ENCODE measurements at regions not wholly inside any gene's neighbourhood (a gene's known extent, or its start where the extent isn't known, plus 50 kb on each side); places are given as distances from the start of the nearest gene placed in this dataset.

DNA sequence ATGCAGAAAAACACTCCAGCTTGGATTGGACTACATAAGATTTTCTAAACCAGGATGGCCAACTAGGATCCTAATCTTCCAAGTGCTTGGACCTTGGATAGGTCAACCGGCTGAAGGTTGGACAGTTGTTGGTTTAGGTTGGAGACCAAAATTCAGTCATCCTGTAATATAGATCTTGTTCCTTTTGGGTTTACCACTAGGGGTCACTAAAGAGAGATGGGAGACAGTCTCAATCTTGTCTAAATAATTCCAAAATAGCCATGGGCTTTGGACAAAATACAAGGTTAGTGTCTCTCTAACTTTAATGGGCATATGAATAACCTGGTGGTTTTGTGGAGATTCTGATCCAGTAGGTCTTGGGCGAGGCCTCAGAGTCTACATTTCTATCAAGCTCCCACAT lies 148.7 kb upstream of the ERCC6L2 start:
- TF ChIP-seq, protein P1, sequence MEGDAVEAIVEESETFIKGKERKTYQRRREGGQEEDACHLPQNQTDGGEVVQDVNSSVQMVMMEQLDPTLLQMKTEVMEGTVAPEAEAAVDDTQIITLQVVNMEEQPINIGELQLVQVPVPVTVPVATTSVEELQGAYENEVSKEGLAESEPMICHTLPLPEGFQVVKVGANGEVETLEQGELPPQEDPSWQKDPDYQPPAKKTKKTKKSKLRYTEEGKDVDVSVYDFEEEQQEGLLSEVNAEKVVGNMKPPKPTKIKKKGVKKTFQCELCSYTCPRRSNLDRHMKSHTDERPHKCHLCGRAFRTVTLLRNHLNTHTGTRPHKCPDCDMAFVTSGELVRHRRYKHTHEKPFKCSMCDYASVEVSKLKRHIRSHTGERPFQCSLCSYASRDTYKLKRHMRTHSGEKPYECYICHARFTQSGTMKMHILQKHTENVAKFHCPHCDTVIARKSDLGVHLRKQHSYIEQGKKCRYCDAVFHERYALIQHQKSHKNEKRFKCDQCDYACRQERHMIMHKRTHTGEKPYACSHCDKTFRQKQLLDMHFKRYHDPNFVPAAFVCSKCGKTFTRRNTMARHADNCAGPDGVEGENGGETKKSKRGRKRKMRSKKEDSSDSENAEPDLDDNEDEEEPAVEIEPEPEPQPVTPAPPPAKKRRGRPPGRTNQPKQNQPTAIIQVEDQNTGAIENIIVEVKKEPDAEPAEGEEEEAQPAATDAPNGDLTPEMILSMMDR (IDR thresholded peaks at IDR 0.05; ENCODE audit: borderline replicate concordance, extremely low read depth, insufficient read depth): peak; percentile 55
- peaks cover 0 to 5% (median 0%) of the 10 kb centered on the region in 3 donors for H3K9me3 ChIP-seq (ENCODE audit: control insufficient read depth in 2 of 3, insufficient read depth in 1 of 3, low read length in 3 of 3)
- no peaks in the 10 kb centered on the region for H3K27me3 ChIP-seq (ENCODE audit: control insufficient read depth, insufficient read depth, low read length)
- no peak overlapping the region for H3K4me3 ChIP-seq (ENCODE audit: low read length in 3 of 3)
- DNase-seq (peak in 2 of 5 donors; percentile 56 to 74), FAIRE-seq (no peak)
- peaks cover 0 to 4% (median 0%) of the 10 kb centered on the region in 3 donors for H3K4me1 ChIP-seq (ENCODE audit: control insufficient read depth in 2 of 3, insufficient read depth in 2 of 3, low read depth in 1 of 3, low read length in 3 of 3)
- H3K9ac ChIP-seq (ENCODE audit: low read length in 3 of 3): no peak overlapping the region
- intact Hi-C loops (cut with DNase I): no loop called here
- no peaks in the 10 kb centered on the region for H3K36me3 ChIP-seq (ENCODE audit: control insufficient read depth in 2 of 3, insufficient read depth in 3 of 3, low read length in 3 of 3)
- no peak overlapping the region for H3K27ac ChIP-seq (ENCODE audit: low read depth in 2 of 2, low read length in 2 of 2)

DNA sequence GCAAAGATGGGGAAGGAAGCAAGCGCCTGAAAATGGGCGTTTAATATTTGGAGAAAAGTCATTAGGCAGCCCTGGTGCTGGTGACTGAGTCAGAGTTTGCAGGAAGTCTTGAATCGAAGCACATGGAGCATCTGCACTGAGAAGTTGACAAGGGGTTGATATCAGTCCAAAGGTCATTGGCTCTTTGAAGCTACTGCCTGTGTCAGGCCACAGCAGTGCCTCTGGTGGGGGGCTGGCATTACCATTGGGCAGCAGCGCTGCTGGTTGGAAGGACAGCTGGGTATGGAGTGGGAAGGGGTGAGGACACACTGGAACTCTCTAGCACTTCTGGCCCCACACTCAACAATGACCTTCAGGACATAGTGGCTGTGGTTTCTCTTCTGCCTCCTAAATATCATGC lies 150.4 kb upstream of the ERCC6L2 start:
- no peak for FAIRE-seq

DNA sequence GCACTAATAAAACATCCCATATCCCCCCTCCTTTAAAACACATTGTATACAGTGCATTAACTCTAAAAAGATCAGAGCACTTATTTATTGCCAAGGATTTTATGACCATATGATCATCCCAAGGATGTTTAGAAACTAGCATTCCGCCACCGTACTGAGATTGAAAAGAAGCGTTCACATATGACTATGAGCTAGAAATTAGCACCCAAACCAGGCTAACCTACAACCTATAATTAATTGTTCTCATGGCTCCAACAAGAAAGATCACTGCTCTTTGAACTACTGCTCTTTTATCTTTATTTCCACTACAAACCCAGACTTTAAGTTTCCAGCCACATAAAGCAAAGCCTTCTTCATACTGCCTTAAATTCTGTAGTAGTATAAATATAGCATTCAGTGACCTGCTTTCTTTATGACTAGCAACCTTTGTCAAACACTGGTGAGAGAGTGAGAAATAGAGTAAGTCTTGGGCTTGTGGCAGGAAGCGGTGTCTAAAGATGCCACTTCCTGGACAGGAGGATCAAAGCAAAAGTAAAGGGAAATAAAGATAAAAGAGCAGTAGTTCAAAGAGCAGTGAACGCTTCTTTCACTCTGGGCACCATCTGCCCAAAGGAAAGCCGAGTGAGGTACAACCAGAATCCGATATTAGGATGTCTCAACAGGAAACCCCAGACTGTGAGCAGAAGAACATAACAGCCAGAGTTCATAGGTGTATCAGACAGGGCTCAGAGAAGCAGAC lies 151.1 kb upstream of the ERCC6L2 start:
- Histone ChIP-seq H3K4me3 (ENCODE audit: low read length in 3 of 3) (no peak overlapping the region), H3K27me3 (ENCODE audit: control insufficient read depth, insufficient read depth, low read length) (no peaks in the 10 kb centered on the region), H3K36me3 (ENCODE audit: control insufficient read depth in 2 of 3, insufficient read depth in 3 of 3, low read length in 3 of 3) (no peaks in the 10 kb centered on the region), H3K9me3 (ENCODE audit: control insufficient read depth in 2 of 3, insufficient read depth in 1 of 3, low read length in 3 of 3) (no peaks in the 10 kb centered on the region), H3K9ac (ENCODE audit: low read length in 3 of 3) (no peak overlapping the region), H3K27ac (ENCODE audit: low read depth in 2 of 2, low read length in 2 of 2) (no peak overlapping the region), H3K4me1 (ENCODE audit: control insufficient read depth in 2 of 3, insufficient read depth in 2 of 3, low read depth in 1 of 3, low read length in 3 of 3) (peaks cover 0 to 4% (median 0%) of the 10 kb centered on the region in 3 donors)
- DNase-seq (peak in 2 of 5 donors; percentile 30 to 33), FAIRE-seq (no peak)
- intact Hi-C loops (cut with DNase I): no loop called here
- TF ChIP-seq, protein P1 (IDR thresholded peaks at IDR 0.05; ENCODE audit: borderline replicate concordance, extremely low read depth, insufficient read depth): no peak

More for the DNA sequence above, 150.4 kb upstream of the ERCC6L2 start:
- Histone ChIP-seq H3K4me3 (ENCODE audit: low read length in 3 of 3) (no peak overlapping the region), H3K36me3 (ENCODE audit: control insufficient read depth in 2 of 3, insufficient read depth in 3 of 3, low read length in 3 of 3) (no peaks in the 10 kb centered on the region), H3K4me1 (ENCODE audit: control insufficient read depth in 2 of 3, insufficient read depth in 2 of 3, low read depth in 1 of 3, low read length in 3 of 3) (peaks cover 0 to 4% (median 0%) of the 10 kb centered on the region in 3 donors), H3K9ac (ENCODE audit: low read length in 3 of 3) (no peak overlapping the region), H3K27me3 (ENCODE audit: control insufficient read depth, insufficient read depth, low read length) (no peaks in the 10 kb centered on the region), H3K27ac (ENCODE audit: low read depth in 2 of 2, low read length in 2 of 2) (no peak overlapping the region), H3K9me3 (ENCODE audit: control insufficient read depth in 2 of 3, insufficient read depth in 1 of 3, low read length in 3 of 3) (peaks cover 0 to 5% (median 0%) of the 10 kb centered on the region in 3 donors)
- DNase-seq: no peak
- intact Hi-C loops (cut with DNase I): no loop called here
- TF ChIP-seq, protein P1 (IDR thresholded peaks at IDR 0.05; ENCODE audit: borderline replicate concordance, extremely low read depth, insufficient read depth): no peak

Data from kidney (tissue), 13 donors.